ENCODE measurements at regions not wholly inside any gene's neighbourhood (a gene's known extent, or its start where the extent isn't known, plus 50 kb on each side); places are given as distances from the start of the nearest gene placed in this dataset.
A peak's percentile ranks its signal among the peaks of the same experiment; 100 is the strongest.

DNA sequence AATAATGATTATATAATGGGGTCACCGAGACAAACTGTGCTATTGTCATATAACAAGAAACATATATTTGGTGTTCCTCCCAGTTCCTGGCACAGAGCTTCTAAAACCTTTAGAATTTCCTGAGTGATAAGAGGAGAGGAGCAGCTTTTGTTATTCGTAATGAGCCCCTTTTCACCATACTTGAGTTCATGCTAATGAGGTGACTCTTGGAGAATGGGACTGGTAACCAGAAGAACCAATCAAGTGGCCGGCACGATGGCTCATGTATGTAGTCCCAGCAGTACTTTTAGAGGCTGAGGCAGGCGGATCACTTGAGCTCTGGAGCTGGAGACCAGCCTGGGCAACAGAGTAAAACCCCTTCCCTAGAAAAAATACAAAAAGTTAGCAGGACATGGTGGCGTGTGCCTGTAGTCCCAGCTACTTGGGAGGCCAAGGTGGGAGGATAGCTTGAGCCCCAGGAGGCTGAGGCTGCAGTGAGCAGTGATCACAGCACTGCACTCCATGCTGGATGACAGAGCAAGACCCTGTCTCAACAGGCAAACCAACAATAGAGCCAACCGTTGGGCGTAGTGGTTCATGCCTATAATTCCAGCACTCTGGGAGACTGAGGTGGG, 62.7 kb upstream of the FTH1 start:
- DNase-seq (ENCODE audit: extremely low read depth, low read depth): no peak

DNA sequence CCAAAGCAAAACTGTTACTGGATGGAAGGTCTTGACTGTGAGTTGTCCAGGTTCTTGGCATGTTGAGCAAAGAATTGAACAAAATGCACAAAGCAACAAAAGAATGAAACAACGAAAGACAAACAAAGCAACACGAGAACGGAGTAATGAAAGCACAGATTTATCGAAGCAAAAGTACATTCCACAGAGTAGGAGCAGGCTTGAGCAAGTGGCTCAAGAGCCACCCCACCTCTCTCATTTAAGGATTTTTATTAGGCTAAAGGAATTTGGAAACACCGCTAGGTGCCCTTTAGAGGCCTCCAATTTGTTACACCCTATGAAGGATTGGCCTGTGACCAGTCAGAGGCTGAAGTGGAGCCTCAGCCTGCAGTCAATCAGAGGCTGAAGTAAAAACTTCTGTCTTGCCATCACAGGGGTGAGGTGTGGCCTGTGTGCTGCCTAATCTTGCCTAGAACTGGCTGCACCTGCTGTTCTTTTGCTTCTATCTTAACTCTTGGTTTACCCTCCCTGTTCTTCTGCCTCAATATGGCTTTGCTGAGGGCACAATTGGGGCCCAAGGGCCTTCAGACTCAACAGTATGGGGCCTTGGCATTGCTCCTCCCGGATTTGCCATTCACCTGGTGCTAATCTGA, 59.4 kb upstream of the FTH1 start:
- no peak for DNase-seq (ENCODE audit: extremely low read depth, low read depth)

DNA sequence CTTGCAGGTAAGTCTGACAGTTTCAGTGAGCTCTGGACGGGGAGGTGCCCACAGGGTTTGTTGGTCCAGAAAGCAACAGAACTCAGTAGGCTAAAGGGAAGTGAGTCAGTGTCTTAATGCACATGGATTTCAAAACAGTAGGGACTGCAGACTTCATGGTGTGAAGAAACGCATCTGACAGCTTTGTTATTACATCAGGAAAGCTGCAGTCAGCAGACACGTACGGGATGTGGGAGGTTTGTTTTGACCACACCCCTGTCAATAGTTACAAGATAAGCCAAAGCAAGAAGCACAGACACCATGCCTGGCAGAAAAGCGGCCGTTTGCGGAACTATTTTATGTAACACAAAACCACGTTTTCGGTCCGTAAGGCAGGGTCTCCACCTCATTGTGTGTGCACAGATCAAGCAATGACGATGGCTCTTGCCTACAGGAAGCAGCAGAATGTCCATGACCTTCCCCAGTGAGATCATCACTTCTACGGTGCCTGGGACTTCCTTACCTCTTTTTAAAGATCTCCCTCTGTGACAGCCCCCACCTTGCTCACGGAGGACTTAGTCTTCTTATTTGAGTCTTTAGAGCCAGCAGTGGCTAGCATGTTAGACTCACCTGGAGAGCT, 58.2 kb upstream of the FTH1 start:
- peak; percentile 92 for DNase-seq (ENCODE audit: extremely low read depth, low read depth)

DNA sequence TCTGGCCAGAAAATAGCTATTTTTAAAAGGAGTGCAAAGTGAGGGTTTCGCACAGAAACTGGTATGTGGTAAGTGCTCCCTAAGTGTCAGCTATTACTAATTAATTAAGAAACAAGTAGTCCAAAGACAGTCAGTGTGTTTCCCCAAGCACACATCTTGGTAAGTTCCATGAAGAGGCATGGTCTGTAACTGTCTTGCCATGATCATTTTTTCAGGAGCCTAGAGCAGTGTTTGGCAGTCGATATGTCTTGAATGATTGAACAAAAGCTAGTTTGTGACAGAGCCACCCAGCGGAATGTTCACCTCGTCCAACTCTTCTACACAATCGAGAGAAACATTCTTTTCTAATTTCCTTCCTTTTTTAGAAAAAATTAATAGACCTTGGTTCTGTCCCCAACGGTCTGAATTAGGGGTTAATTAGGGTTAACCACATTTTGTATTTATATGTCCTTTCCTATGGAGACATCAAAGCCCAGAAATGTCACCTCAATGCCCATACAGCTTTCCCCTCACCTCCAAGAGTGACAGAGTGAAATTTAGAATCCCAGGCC, 57.6 kb upstream of the FTH1 start:
- DNase-seq (ENCODE audit: extremely low read depth, low read depth): no peak

DNA sequence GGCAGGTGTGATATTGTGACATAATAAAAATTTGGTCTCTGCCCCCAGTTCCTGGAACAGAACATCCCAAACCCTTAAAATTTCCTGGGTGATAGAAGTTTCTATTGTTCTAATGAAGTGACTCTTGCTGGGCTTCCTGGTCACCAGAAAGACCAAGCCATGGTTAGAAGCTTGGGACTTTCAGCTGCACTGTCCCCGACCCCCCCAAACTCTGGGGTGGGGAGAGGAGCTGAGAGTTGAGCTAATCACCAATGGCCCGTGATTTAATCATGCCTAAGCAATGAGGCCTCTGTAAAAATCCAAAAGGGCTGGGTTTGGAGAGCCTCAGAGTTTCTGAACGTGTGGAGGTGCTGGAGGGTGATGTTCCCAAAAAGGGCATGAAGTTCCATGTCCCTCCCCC, 54.8 kb upstream of the FTH1 start:
- no peak for DNase-seq (ENCODE audit: extremely low read depth, low read depth)

DNA sequence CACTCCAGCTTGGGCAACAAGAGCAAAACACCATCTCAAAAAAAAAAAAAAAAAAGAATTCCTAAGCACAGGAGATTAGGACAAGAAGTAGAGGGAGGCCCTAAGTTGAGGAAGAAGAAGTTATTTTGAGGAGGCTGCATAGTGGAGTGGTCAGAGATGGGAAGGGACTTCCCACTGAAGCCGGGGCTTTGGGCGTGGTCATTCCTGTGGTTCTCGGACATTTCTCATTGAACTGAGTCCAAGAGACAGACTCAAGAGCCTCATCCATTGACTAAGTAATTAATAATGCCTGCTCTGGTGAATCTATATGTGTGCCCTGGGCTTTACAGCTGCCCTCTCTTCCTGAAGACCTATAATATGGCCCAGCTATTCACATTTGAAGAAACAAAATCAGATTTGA, 53.2 kb upstream of the FTH1 start:
- no peak for DNase-seq (ENCODE audit: extremely low read depth, low read depth)

DNA sequence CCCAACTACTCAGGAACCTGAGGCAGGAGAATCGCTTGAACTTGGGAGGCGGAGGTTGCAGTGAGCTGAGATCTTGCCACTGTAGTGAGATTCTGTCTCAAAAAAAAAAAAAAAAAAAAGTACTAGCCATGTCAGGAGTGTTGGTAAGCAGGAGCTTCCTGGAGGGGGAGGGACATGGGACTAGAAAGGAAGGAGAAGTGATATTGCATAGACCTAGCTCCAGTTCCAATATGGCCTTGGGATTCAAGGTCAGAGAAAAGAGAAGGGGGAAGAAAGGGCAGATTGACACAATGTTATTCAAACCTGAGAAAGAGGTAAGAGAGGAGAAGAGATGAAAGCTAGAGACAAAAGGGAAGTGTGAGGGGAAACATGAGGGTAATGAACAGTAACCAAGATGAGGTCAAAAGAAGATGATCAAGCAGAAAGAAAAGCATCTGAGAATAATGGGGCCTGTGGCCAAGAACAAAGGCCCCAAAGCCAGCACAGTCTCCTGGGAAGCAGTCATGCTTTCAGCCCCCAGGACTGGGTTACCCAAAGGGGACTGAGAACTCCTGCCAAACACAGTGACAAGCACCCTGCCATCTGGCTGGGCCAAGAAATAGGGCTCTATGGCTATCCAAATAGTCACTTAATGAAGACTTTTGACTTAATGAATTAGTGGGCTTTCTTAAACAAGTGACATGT, 51.7 kb upstream of the FTH1 start:
- DNase-seq (ENCODE audit: extremely low read depth, low read depth): no peak

DNA sequence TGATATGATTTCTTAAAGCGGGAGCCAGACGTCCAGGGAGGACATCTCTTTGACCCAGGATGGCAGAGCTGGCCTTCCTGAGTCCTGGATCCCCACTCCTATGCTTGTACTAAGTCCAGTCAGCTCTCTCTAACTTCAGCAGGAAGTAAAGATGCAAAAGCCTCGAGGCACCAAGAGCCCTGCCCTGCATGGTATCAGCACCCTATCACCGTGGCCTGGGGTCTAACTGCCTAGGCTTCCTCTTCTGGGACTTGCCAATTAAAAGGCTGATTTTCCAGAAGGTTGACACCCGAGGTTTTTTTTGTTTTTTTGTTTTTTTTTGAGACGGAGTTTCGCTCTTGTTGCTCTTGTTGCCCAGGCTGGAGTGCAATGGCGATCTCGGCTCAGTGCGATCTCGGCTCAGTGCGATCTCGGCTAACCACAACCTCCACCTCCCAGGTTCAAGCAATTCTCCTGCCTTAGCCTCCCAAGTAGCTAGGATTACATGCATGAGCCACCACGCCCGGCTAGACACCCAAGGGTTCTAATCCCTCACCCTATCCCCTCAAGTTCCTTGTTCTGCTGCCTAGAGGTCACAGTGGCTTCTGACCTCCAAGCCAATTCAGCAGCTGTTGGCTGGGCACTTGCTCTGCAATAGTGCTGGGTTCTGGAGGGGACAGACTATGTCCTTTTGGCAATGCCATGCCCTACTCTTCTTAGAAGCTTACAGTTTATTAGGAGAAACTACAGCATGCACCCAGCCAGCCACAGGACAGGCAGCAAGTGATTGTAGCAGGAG, 50.6 kb upstream of the FTH1 start:
- DNase-seq (ENCODE audit: extremely low read depth, low read depth): no peak

Small RNA genes in the stretch of these regions (small RNA-seq; reads per million reads assigned to genes)
- 0 reads per million in 2 experiments for gene AP003733.2
